ENCODE measurements at regions not wholly inside any gene's neighbourhood (a gene's known extent, or its start where the extent isn't known, plus 50 kb on each side); places are given as distances from the start of the nearest gene placed in this dataset.

DNA sequence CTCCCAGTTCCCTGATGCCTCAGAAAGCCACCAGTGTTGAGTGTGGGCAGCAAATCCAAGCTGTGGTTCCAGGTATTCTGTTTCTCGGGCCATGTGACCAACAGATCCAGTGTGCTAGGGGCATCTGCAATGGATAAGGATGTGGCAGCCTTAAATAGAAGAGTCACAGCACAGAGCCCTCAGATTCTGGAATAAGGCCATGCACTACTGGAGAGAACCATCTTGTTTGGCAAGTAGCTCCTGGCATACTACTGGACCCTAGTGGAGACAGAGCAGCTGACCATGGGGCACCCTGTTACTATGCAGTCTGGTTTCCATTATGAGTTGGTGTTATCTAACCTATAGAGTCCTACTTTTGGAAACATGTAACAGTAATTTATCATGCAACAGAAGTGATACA is 53.3 kb upstream of the ZBTB7C start:
- TF ChIP-seq TAF1 (IDR thresholded peaks at IDR 0.05; ENCODE audit: borderline replicate concordance, low read depth, low read length) (no peak), YY1 (IDR thresholded peaks at IDR 0.05; ENCODE audit: low read depth) (no peak), RXRA (IDR thresholded peaks at IDR 0.05; ENCODE audit: borderline replicate concordance, low read depth) (no peak), MXI1 (IDR thresholded peaks at IDR 0.05; ENCODE audit: low read depth, low read length) (no peak), FOXM1 (IDR thresholded peaks at IDR 0.05; ENCODE audit: low read depth) (no peak), EZH2phosphoT487 (IDR thresholded peaks at IDR 0.05; ENCODE audit: borderline replicate concordance, low read depth) (no peak)
- Histone ChIP-seq H3K4me1 (ENCODE audit: control insufficient read depth in 1 of 2, insufficient read depth in 2 of 2, low read depth in 1 of 2, low read length in 1 of 2) (peaks cover 0 to 10% of the 10 kb centered on the region in 2 experiments; a peak in 2 of 4 replicates), H3K4me3 (ENCODE audit: low read depth in 2 of 2, low read length in 1 of 2) (no peak overlapping the region), H4K20me1 (ENCODE audit: insufficient read depth) (no peaks in the 10 kb centered on the region), H3K27me3 (ENCODE audit: insufficient read depth) (no peaks in the 10 kb centered on the region), H3K4me2 (no peak overlapping the region), H2AFZ (ENCODE audit: low read depth) (no peak overlapping the region), H3K79me2 (ENCODE audit: insufficient read depth) (no peaks in the 10 kb centered on the region), H3K9ac (no peak overlapping the region), H3K9me3 (no peaks in the 10 kb centered on the region), H3K36me3 (replicated peaks in 1 of 2; ENCODE audit: control insufficient read depth in 1 of 2, insufficient read depth in 2 of 2, low read length in 1 of 2) (no peaks in the 10 kb centered on the region), H3F3A (replicated peaks; ENCODE audit: insufficient read depth) (no peaks in the 10 kb centered on the region), H3K27ac (ENCODE audit: low read depth in 2 of 2, low read length in 1 of 2) (no peak overlapping the region), H3K9me2 (no peaks in the 10 kb centered on the region)
- DNase-seq: no peak
- WGBS (ENCODE audit: low lambda C conversion rate): 50% methylated on average over 1 of the region's 1 CpG
- CTCF ChIA-PET: interaction anchor here (1.0 to 13.0 kb wide), 9 partner anchors 10 to 440 kb away, joined by 3 to 164 read pairs (median 4); no protein-coding TSS in a partner anchor
- POLR2A ChIA-PET: no interaction called here

DNA sequence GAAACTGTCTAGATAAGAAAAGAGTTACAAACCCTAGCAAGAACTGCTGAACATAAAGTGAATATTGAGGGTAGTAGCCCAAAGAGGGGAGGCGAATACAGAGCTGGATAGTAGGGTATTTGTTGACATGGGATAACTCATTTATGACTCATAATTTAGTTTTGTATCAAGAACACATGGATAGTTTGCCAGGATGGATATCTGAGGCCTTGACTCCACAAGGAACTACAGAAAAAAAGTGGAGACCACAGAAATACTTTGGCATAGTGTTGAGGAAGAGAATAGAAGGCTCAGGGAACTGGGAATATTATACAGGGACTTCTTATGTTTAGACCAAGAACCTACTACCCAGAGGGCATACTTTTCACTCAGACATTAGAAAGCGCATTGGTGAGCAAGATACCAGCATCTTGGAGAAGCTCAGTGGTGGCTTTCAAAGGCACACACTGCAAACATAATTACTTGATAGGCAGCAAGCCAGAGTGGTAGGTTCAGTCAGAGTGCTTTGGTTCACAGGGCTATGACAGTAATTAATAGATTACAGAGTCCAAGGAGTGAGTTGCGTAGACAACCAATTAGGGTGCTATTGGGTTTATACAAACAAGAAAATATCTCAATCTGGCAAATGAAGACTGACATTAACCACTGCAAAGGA is 51.9 kb upstream of the ZBTB7C start:
- H2AFZ ChIP-seq (ENCODE audit: low read depth): no peak overlapping the region
- H3F3A ChIP-seq (replicated peaks; ENCODE audit: insufficient read depth): no peaks in the 10 kb centered on the region
- ChIA-PET POLR2A (no interaction called here), CTCF (interaction anchor here (1.0 to 13.0 kb wide), 6 partner anchors 14 to 438 kb away, joined by 3 to 164 read pairs (median 4); no protein-coding TSS in a partner anchor)
- 86% methylated on average over 3 of the region's 3 CpGs for WGBS (ENCODE audit: low lambda C conversion rate)
- H3K9ac ChIP-seq: no peak overlapping the region
- no peak overlapping the region for H3K4me2 ChIP-seq
- no peak overlapping the region for H3K27ac ChIP-seq (ENCODE audit: low read depth in 2 of 2, low read length in 1 of 2)
- no peaks in the 10 kb centered on the region for H3K9me3 ChIP-seq
- TF ChIP-seq, protein P1, sequence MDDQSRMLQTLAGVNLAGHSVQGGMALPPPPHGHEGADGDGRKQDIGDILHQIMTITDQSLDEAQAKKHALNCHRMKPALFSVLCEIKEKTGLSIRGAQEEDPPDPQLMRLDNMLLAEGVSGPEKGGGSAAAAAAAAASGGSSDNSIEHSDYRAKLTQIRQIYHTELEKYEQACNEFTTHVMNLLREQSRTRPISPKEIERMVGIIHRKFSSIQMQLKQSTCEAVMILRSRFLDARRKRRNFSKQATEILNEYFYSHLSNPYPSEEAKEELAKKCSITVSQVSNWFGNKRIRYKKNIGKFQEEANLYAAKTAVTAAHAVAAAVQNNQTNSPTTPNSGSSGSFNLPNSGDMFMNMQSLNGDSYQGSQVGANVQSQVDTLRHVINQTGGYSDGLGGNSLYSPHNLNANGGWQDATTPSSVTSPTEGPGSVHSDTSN (IDR thresholded peaks at IDR 0.05): no peak
- TF ChIP-seq, protein P2, sequence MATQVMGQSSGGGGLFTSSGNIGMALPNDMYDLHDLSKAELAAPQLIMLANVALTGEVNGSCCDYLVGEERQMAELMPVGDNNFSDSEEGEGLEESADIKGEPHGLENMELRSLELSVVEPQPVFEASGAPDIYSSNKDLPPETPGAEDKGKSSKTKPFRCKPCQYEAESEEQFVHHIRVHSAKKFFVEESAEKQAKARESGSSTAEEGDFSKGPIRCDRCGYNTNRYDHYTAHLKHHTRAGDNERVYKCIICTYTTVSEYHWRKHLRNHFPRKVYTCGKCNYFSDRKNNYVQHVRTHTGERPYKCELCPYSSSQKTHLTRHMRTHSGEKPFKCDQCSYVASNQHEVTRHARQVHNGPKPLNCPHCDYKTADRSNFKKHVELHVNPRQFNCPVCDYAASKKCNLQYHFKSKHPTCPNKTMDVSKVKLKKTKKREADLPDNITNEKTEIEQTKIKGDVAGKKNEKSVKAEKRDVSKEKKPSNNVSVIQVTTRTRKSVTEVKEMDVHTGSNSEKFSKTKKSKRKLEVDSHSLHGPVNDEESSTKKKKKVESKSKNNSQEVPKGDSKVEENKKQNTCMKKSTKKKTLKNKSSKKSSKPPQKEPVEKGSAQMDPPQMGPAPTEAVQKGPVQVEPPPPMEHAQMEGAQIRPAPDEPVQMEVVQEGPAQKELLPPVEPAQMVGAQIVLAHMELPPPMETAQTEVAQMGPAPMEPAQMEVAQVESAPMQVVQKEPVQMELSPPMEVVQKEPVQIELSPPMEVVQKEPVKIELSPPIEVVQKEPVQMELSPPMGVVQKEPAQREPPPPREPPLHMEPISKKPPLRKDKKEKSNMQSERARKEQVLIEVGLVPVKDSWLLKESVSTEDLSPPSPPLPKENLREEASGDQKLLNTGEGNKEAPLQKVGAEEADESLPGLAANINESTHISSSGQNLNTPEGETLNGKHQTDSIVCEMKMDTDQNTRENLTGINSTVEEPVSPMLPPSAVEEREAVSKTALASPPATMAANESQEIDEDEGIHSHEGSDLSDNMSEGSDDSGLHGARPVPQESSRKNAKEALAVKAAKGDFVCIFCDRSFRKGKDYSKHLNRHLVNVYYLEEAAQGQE (IDR thresholded peaks at IDR 0.05; ENCODE audit: low read depth, low read length): no peak
- TF ChIP-seq CHD2 (IDR thresholded peaks at IDR 0.05; ENCODE audit: low read length, partially characterized antibody) (no peak), TCF12 (IDR thresholded peaks at IDR 0.05) (no peak)
- peaks cover 0 to 10% of the 10 kb centered on the region in 2 experiments; a peak in 2 of 4 replicates for H3K4me1 ChIP-seq (ENCODE audit: control insufficient read depth in 1 of 2, insufficient read depth in 2 of 2, low read depth in 1 of 2, low read length in 1 of 2)
- H3K27me3 ChIP-seq (ENCODE audit: insufficient read depth): no peaks in the 10 kb centered on the region
- no peaks in the 10 kb centered on the region for H3K9me2 ChIP-seq
- no peaks in the 10 kb centered on the region for H4K20me1 ChIP-seq (ENCODE audit: insufficient read depth)
- no peak for DNase-seq
- H3K4me3 ChIP-seq (ENCODE audit: low read depth in 2 of 2, low read length in 1 of 2): no peak overlapping the region
- no peaks in the 10 kb centered on the region for H3K36me3 ChIP-seq (replicated peaks in 1 of 2; ENCODE audit: control insufficient read depth in 1 of 2, insufficient read depth in 2 of 2, low read length in 1 of 2)
- no peaks in the 10 kb centered on the region for H3K79me2 ChIP-seq (ENCODE audit: insufficient read depth)

Measured in SK-N-SH (cell line).